Stimulated activated naive CD8-positive, alpha-beta T cell treated with anti-CD3 and anti-CD28 coated beads, Interleukin-15, Interleukin-2, amounts not matched to agents 100 U/mL and 50 U/mL, for 24 hours (primary cell): ENCODE measurements at regions not wholly inside any gene's neighbourhood (a gene's known extent, or its start where the extent isn't known, plus 50 kb on each side); places are given as distances from the start of the nearest gene placed in this dataset.

ENCODE experiments used
- ATAC-seq: fragments of 150-1000 bp; cut with Tn5 transposase; one replicate; pipeline ENCODE4 v1.10.0; 2021
- DNase-seq: peaks from one replicate; pipeline ENCODE4 v3.0.0; 2021

- DNase-seq (no peak), ATAC-seq (no peak)
Measured at GRCh38 chr5:116389601-116390000, 185.0 kb downstream of the SEMA6A start.

- DNase-seq (no peak), ATAC-seq (no peak)
Measured at GRCh38 chr5:116388564-116389258, 185.9 kb downstream of the SEMA6A start.

- no peak for ATAC-seq
- no peak for DNase-seq
Measured at GRCh38 chr5:116387738-116388137, 186.9 kb downstream of the SEMA6A start.

GRCh38 chr5:116386633-116387032, 188.0 kb downstream of the SEMA6A start:
- DNase-seq (no peak), ATAC-seq (no peak)

- DNase-seq: no peak
- no peak for ATAC-seq
Measured at GRCh38 chr5:116382874-116383266, 191.8 kb downstream of the SEMA6A start.

- DNase-seq: no peak
- ATAC-seq: no peak
Measured at GRCh38 chr5:116382032-116382873, 192.4 kb downstream of the SEMA6A start.

- no peak for ATAC-seq
Measured at GRCh38 chr5:116381201-116381600, 193.4 kb downstream of the SEMA6A start.

GRCh38 chr5:116380621-116381020, 194.0 kb downstream of the SEMA6A start:
- DNase-seq: no peak
- no peak for ATAC-seq

More at GRCh38 chr5:116381201-116381600, 193.4 kb downstream of the SEMA6A start:
- DNase-seq: no peak

- ATAC-seq (no peak), DNase-seq (no peak)
Measured at GRCh38 chr5:116379306-116379705, 195.3 kb downstream of the SEMA6A start.

GRCh38 chr5:116378777-116379121, 195.9 kb downstream of the SEMA6A start:
- DNase-seq: no peak
- ATAC-seq: no peak

- DNase-seq (no peak), ATAC-seq (no peak)
Measured at GRCh38 chr5:116378007-116378776, 196.4 kb downstream of the SEMA6A start.

GRCh38 chr5:116377276-116378006, 197.2 kb downstream of the SEMA6A start:
- no peak for ATAC-seq
- DNase-seq: no peak

- DNase-seq: no peak
Measured at GRCh38 chr5:116375926-116376325, 198.7 kb downstream of the SEMA6A start.

GRCh38 chr5:116374434-116374852, 200.2 kb downstream of the SEMA6A start:
- DNase-seq (no peak), ATAC-seq (no peak)

More at GRCh38 chr5:116375926-116376325, 198.7 kb downstream of the SEMA6A start:
- no peak for ATAC-seq

- no peak for DNase-seq
- ATAC-seq: peak; percentile 36
Measured at GRCh38 chr5:116372931-116373597, 201.6 kb downstream of the SEMA6A start.

- ATAC-seq (no peak), DNase-seq (no peak)
Measured at GRCh38 chr5:116371935-116372334, 202.7 kb downstream of the SEMA6A start.

GRCh38 chr5:116371431-116371830, 203.2 kb downstream of the SEMA6A start:
- ATAC-seq: no peak

GRCh38 chr5:116370886-116371285, 203.7 kb downstream of the SEMA6A start:
- DNase-seq (no peak), ATAC-seq (no peak)

More at GRCh38 chr5:116371431-116371830, 203.2 kb downstream of the SEMA6A start:
- no peak for DNase-seq

- ATAC-seq: no peak
Measured at GRCh38 chr5:116370149-116370548, 204.5 kb downstream of the SEMA6A start.

GRCh38 chr5:116365006-116365496, 209.6 kb downstream of the SEMA6A start:
- ATAC-seq: no peak

More at GRCh38 chr5:116370149-116370548, 204.5 kb downstream of the SEMA6A start:
- DNase-seq: no peak

GRCh38 chr5:116363780-116364179, 210.8 kb downstream of the SEMA6A start:
- ATAC-seq (no peak), DNase-seq (no peak)

More at GRCh38 chr5:116365006-116365496, 209.6 kb downstream of the SEMA6A start:
- DNase-seq: no peak
